SK-N-SH (cell line): ENCODE measurements at regions not wholly inside any gene's neighbourhood (a gene's known extent, or its start where the extent isn't known, plus 50 kb on each side); places are given as distances from the start of the nearest gene placed in this dataset.

ENCODE experiments used
- CTCF ChIA-PET: fragments of 300-600, 350-600 bp; formaldehyde crosslinking; extraction: SDS; loops from one replicate; lab custom pipeline; 2021; lab: Yijun Ruan, JAX
- POLR2A ChIA-PET: fragments of 350-600 bp; sonication (Branson Sonifier 250); formaldehyde crosslinking; extraction: SDS; loops from one replicate; lab custom pipeline; 2020; ENCODE audit warnings: antibody characterized with exemption, inconsistent platforms; lab: Yijun Ruan, JAX
- DNase-seq: peaks from one replicate; pipeline ENCODE4 v3.0.0; 2012
- H2AFZ ChIP-seq: fragments of 200-600 bp; sonication (generic); 2 replicates; pipeline ENCODE4 v1.8.1; 2016; ENCODE audit warnings: antibody characterized with exemption, mild to moderate bottlenecking, low read depth
- H3F3A ChIP-seq: fragments of 200-600 bp; sonication (generic); replicated peaks from 2 replicates; pipeline ENCODE3; 2016; ENCODE audit warnings: antibody characterized with exemption, mild to moderate bottlenecking; ENCODE audit not compliant: insufficient read depth
- H3K27ac ChIP-seq, 2 experiments: fragments of 200-500 bp in 1 of 2; fragments of 200-600 bp in 1 of 2; sonication (Bioruptor generic) in 1 of 2; sonication (generic), shearing (Covaris generic) in 1 of 2; 2 replicates each; pipeline versions ENCODE4 v1.5.1 to v1.6.1; 2014 to 2016; ENCODE audit warnings: low read depth in 2 of 2, inconsistent platforms in 1 of 2, low read length in 1 of 2, mild to moderate bottlenecking in 1 of 2, mixed read lengths in 1 of 2
- H3K27me3 ChIP-seq: fragments of 200-600 bp; sonication (generic), shearing (Covaris generic); 2 replicates; pipeline ENCODE4 v1.6.1; 2016; ENCODE audit warnings: mixed run types; ENCODE audit not compliant: insufficient read depth
- H3K36me3 ChIP-seq, 2 experiments: fragments of 200-500 bp in 1 of 2; fragments of 200-600 bp in 1 of 2; sonication (Bioruptor generic) in 1 of 2; sonication (generic) in 1 of 2; replicated peaks in 1 of 2; 2 replicates each; pipeline versions ENCODE3 to v1.5.1; 2014 to 2016; ENCODE audit warnings: low read length in 1 of 2, mild to moderate bottlenecking in 1 of 2; ENCODE audit not compliant: insufficient read depth in 2 of 2, control insufficient read depth in 1 of 2
- H3K4me1 ChIP-seq, 2 experiments: fragments of 200-500 bp in 1 of 2; fragments of 200-600 bp in 1 of 2; sonication (Bioruptor generic) in 1 of 2; sonication (generic), shearing (Covaris generic) in 1 of 2; 2 replicates each; pipeline versions ENCODE4 v1.5.1 to v1.6.1; 2014 to 2016; ENCODE audit warnings: low read depth in 1 of 2, low read length in 1 of 2, mixed run types in 1 of 2; ENCODE audit not compliant: insufficient read depth in 2 of 2, control insufficient read depth in 1 of 2
- H3K4me2 ChIP-seq: fragments of 200-600 bp; sonication (generic), shearing (Covaris generic); 2 replicates; pipeline ENCODE4 v1.6.1; 2017; ENCODE audit warnings: mixed run types
- H3K4me3 ChIP-seq, 2 experiments: fragments of 200-500 bp in 1 of 2; fragments of 200-600 bp in 1 of 2; sonication (Bioruptor generic) in 1 of 2; sonication (generic), shearing (Covaris generic) in 1 of 2; 2 replicates each; pipeline versions ENCODE4 v1.5.1 to v1.8.1; 2014 to 2016; ENCODE audit warnings: low read depth in 2 of 2, inconsistent platforms in 1 of 2, low read length in 1 of 2, mild to moderate bottlenecking in 1 of 2, mixed read lengths in 1 of 2, moderate library complexity in 1 of 2
- H3K79me2 ChIP-seq: fragments of 200-600 bp; sonication (generic); 2 replicates; pipeline ENCODE4 v1.8.1; 2017; ENCODE audit warnings: mild to moderate bottlenecking; ENCODE audit not compliant: insufficient read depth
- H3K9ac ChIP-seq: fragments of 200-600 bp; sonication (generic); 2 replicates; pipeline ENCODE4 v1.6.1; 2017; ENCODE audit warnings: mixed run types
- H3K9me2 ChIP-seq: fragments of 200-600 bp; sonication (generic); 2 replicates; pipeline ENCODE4 v1.6.1; 2017; ENCODE audit warnings: mixed run types
- H3K9me3 ChIP-seq: fragments of 200-600 bp; sonication (generic); 2 replicates; pipeline ENCODE4 v1.6.1; 2017; ENCODE audit warnings: mixed run types, mild to moderate bottlenecking, moderate library complexity
- H4K20me1 ChIP-seq: fragments of 200-600 bp; sonication (generic); 2 replicates; pipeline ENCODE4 v1.6.1; 2017; ENCODE audit warnings: mild to moderate bottlenecking, mixed run types; ENCODE audit not compliant: insufficient read depth
- EZH2phosphoT487 ChIP-seq: fragments of 200-600 bp; sonication (generic); IDR thresholded peaks from 2 replicates; pipeline ENCODE4 v1.6.1; 2017; ENCODE audit warnings: low read depth, mixed run types, mild to moderate bottlenecking, antibody characterized with exemption, moderate library complexity, borderline replicate concordance
- FOSL2 ChIP-seq: IDR thresholded peaks from 2 replicates; pipeline ENCODE4 v1.4.0; 2012; ENCODE audit warnings: low read depth, mild to moderate bottlenecking, moderate library complexity, borderline replicate concordance
- FOXJ3 ChIP-seq: sonication (generic); formaldehyde crosslinking; IDR thresholded peaks from 2 replicates; pipeline ENCODE4 v1.5.1; 2020; ENCODE audit warnings: mild to moderate bottlenecking, missing genetic modification reagents
- FOXM1 ChIP-seq: IDR thresholded peaks from 2 replicates; pipeline ENCODE4 v1.4.0; 2012; ENCODE audit warnings: low read depth, mild to moderate bottlenecking
- GABPA ChIP-seq: IDR thresholded peaks from 2 replicates; pipeline ENCODE4 v1.4.0; 2012; ENCODE audit warnings: low read depth, mild to moderate bottlenecking
- GATA2 ChIP-seq: sonication (generic); formaldehyde crosslinking; IDR thresholded peaks from 2 replicates; pipeline ENCODE4 v1.5.0; 2020; ENCODE audit warnings: mild to moderate bottlenecking, missing genetic modification reagents
- JUND ChIP-seq: IDR thresholded peaks from 2 replicates; pipeline ENCODE4 v1.4.0; 2012
- MEF2A ChIP-seq: IDR thresholded peaks from 2 replicates; pipeline ENCODE4 v1.4.0; 2012; ENCODE audit warnings: low read depth, borderline replicate concordance
- NRF1 ChIP-seq: IDR thresholded peaks from 2 replicates; pipeline ENCODE4 v1.6.1; 2012; ENCODE audit warnings: low read depth, mild to moderate bottlenecking, low read length
- PBX3 ChIP-seq: IDR thresholded peaks from 2 replicates; pipeline ENCODE4; 2012
- REST ChIP-seq: IDR thresholded peaks from 2 replicates; pipeline ENCODE4 v1.6.1; 2012; ENCODE audit warnings: mild to moderate bottlenecking, low read depth, low read length, moderate library complexity
- SIN3A ChIP-seq: IDR thresholded peaks from 2 replicates; pipeline ENCODE4 v1.6.1; 2012; ENCODE audit warnings: low read depth, mild to moderate bottlenecking, low read length, moderate library complexity, borderline replicate concordance
- SMC3 ChIP-seq: IDR thresholded peaks from 2 replicates; pipeline ENCODE4 v1.6.1; 2012; ENCODE audit warnings: low read depth, low read length, improper control_type of control experiment
- TEAD4 ChIP-seq: IDR thresholded peaks from 2 replicates; pipeline ENCODE4 v1.4.0; 2012; ENCODE audit warnings: mild to moderate bottlenecking, borderline replicate concordance; ENCODE audit not compliant: insufficient read depth
- WGBS: methylation state at CpG from one replicate; pipeline ENCODE4 v1.1.6; 2017; ENCODE audit warnings: low lambda C conversion rate; 5-methylcytosine and 5-hydroxymethylcytosine counted together
- TF ChIP-seq, protein P1 (sequence below): IDR thresholded peaks from 2 replicates; pipeline ENCODE4 v1.4.0; 2012; ENCODE audit warnings: low read depth, borderline replicate concordance
- TF ChIP-seq, protein P2 (sequence below): IDR thresholded peaks from 2 replicates; pipeline ENCODE4 v1.4.0; 2012; ENCODE audit warnings: low read depth, borderline replicate concordance
- TF ChIP-seq, protein P3 (sequence below): fragments of 150-350 bp; IDR thresholded peaks from 2 replicates; pipeline ENCODE4 v1.6.1; 2016; ENCODE audit warnings: mild to moderate bottlenecking, low read depth, low read length

GRCh38 chr9:38281917-38282316, 110.6 kb upstream of the ALDH1B1 start:
- Histone ChIP-seq H3K27ac (no peak overlapping the region), H3K9me2 (no peaks in the 10 kb centered on the region), H3K4me1 (peaks cover 0 to 15% of the 10 kb centered on the region in 2 experiments; a peak in 1 of 4 replicates), H3K4me3 (no peak overlapping the region), H3K9me3 (no peaks in the 10 kb centered on the region), H3K27me3 (no peaks in the 10 kb centered on the region; the same call in 1 of the 2 replicates), H3K79me2 (no peaks in the 10 kb centered on the region), H3K36me3 (no peaks in the 10 kb centered on the region), H3K4me2 (no peak overlapping the region), H3F3A (no peaks in the 10 kb centered on the region), H3K9ac (no peak overlapping the region), H2AFZ (no peak overlapping the region), H4K20me1 (no peaks in the 10 kb centered on the region)
- 80% methylated on average over 1 of the region's 11 CpGs for WGBS
- POLR2A ChIA-PET: no interaction called here
- TF ChIP-seq PBX3: no peak
- TF ChIP-seq FOXM1: no peak
- TF ChIP-seq FOSL2: no peak
- TF ChIP-seq NRF1: no peak
- CTCF ChIA-PET: no interaction called here
- no peak for DNase-seq

DNA sequence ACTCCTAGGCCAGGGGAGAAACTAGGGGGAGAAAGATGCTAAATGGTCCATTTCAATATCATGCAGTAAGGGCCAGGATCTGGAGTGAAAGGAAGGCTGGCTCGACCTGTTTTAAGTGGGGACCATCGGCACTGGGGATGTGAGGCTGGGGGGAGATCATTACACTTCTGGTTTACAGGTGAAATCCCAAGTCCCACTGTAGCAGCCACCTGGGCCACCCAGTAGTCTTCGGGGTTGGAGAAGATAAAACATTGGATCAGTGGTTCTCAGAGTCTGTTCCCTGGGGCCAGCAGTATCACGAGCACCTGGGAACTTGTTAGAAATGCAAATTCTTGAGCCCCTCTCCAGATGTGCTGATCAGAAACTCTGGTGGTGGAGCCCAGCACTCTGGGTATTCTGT, 111.3 kb upstream of the ALDH1B1 start:
- ChIA-PET CTCF (no interaction called here), POLR2A (no interaction called here)
- Histone ChIP-seq H3F3A (no peaks in the 10 kb centered on the region), H2AFZ (no peak overlapping the region), H4K20me1 (no peaks in the 10 kb centered on the region), H3K9me3 (no peaks in the 10 kb centered on the region), H3K4me2 (no peak overlapping the region), H3K79me2 (no peaks in the 10 kb centered on the region), H3K9ac (no peak overlapping the region), H3K4me3 (no peak overlapping the region), H3K36me3 (no peaks in the 10 kb centered on the region), H3K27ac (no peak overlapping the region), H3K4me1 (peaks cover 0 to 15% of the 10 kb centered on the region in 2 experiments; a peak in 1 of 4 replicates), H3K9me2 (no peaks in the 10 kb centered on the region), H3K27me3 (no peaks in the 10 kb centered on the region; the same call in 1 of the 2 replicates)
- DNase-seq: no peak
- WGBS: 48% methylated on average over 4 of the region's 4 CpGs
- TF ChIP-seq PBX3: no peak
- no peak for TF ChIP-seq TEAD4
- TF ChIP-seq SMC3: no peak
- TF ChIP-seq, protein P1, sequence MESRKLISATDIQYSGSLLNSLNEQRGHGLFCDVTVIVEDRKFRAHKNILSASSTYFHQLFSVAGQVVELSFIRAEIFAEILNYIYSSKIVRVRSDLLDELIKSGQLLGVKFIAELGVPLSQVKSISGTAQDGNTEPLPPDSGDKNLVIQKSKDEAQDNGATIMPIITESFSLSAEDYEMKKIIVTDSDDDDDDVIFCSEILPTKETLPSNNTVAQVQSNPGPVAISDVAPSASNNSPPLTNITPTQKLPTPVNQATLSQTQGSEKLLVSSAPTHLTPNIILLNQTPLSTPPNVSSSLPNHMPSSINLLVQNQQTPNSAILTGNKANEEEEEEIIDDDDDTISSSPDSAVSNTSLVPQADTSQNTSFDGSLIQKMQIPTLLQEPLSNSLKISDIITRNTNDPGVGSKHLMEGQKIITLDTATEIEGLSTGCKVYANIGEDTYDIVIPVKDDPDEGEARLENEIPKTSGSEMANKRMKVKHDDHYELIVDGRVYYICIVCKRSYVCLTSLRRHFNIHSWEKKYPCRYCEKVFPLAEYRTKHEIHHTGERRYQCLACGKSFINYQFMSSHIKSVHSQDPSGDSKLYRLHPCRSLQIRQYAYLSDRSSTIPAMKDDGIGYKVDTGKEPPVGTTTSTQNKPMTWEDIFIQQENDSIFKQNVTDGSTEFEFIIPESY: no peak
- TF ChIP-seq NRF1: no peak
- TF ChIP-seq FOSL2: no peak
- TF ChIP-seq FOXM1: no peak
- TF ChIP-seq, protein P2, sequence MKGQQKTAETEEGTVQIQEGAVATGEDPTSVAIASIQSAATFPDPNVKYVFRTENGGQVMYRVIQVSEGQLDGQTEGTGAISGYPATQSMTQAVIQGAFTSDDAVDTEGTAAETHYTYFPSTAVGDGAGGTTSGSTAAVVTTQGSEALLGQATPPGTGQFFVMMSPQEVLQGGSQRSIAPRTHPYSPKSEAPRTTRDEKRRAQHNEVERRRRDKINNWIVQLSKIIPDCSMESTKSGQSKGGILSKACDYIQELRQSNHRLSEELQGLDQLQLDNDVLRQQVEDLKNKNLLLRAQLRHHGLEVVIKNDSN: no peak
- TF ChIP-seq GABPA: no peak
- TF ChIP-seq REST: no peak
- TF ChIP-seq GATA2 (CRISPR knock-in tag): no peak
- TF ChIP-seq MEF2A: no peak
- TF ChIP-seq, protein P3, sequence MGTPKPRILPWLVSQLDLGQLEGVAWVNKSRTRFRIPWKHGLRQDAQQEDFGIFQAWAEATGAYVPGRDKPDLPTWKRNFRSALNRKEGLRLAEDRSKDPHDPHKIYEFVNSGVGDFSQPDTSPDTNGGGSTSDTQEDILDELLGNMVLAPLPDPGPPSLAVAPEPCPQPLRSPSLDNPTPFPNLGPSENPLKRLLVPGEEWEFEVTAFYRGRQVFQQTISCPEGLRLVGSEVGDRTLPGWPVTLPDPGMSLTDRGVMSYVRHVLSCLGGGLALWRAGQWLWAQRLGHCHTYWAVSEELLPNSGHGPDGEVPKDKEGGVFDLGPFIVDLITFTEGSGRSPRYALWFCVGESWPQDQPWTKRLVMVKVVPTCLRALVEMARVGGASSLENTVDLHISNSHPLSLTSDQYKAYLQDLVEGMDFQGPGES: no peak
- TF ChIP-seq EZH2phosphoT487: no peak
- TF ChIP-seq SIN3A: no peak
- TF ChIP-seq JUND: no peak
- TF ChIP-seq FOXJ3: no peak
